HG02870 (cell line): ENCODE measurements at regions not wholly inside any gene's neighbourhood (a gene's known extent, or its start where the extent isn't known, plus 50 kb on each side); places are given as distances from the start of the nearest gene placed in this dataset.

ENCODE experiments used
- ATAC-seq: cut with Tn5 transposase; IDR thresholded peaks from one replicate; pipeline ENCODE4 v1.9.1; 2021; ENCODE audit warnings: mild to moderate bottlenecking, moderate library complexity; ENCODE audit not compliant: unreplicated experiment

GRCh38 chr14:55929136-55929535 is 189.1 kb upstream of the PELI2 start:
- ATAC-seq: no peak

- no peak for ATAC-seq
Measured at GRCh38 chr14:55930016-55930784, 188.0 kb upstream of the PELI2 start.

GRCh38 chr14:55936691-55937090 is 181.5 kb upstream of the PELI2 start:
- no peak for ATAC-seq

- ATAC-seq: no peak
Measured at GRCh38 chr14:55938249-55938791, 179.9 kb upstream of the PELI2 start.

- ATAC-seq: no peak
Measured at GRCh38 chr14:55942076-55942654, 176.0 kb upstream of the PELI2 start.

GRCh38 chr14:55942826-55943225 is 175.4 kb upstream of the PELI2 start:
- no peak for ATAC-seq

- no peak for ATAC-seq
Measured at GRCh38 chr14:55944757-55945156, 173.5 kb upstream of the PELI2 start.

- ATAC-seq: no peak
Measured at GRCh38 chr14:55946231-55946630, 172.0 kb upstream of the PELI2 start.

GRCh38 chr14:55948399-55948798 is 169.8 kb upstream of the PELI2 start:
- no peak for ATAC-seq

- ATAC-seq: no peak
Measured at GRCh38 chr14:55949708-55950107, 168.5 kb upstream of the PELI2 start.

GRCh38 chr14:55950135-55950534 is 168.1 kb upstream of the PELI2 start:
- ATAC-seq: no peak

GRCh38 chr14:55951341-55952206 is 166.6 kb upstream of the PELI2 start:
- ATAC-seq: no peak

- no peak for ATAC-seq
Measured at GRCh38 chr14:55954108-55954507, 164.1 kb upstream of the PELI2 start.

- ATAC-seq: no peak
Measured at GRCh38 chr14:55955175-55955574, 163.0 kb upstream of the PELI2 start.

GRCh38 chr14:55957950-55958349 is 160.3 kb upstream of the PELI2 start:
- ATAC-seq: no peak

- ATAC-seq: no peak
Measured at GRCh38 chr14:55963295-55963694, 154.9 kb upstream of the PELI2 start.

- ATAC-seq: peak; percentile 59
Measured at GRCh38 chr14:55964091-55964490, 154.1 kb upstream of the PELI2 start.

GRCh38 chr14:55964821-55965220 is 153.4 kb upstream of the PELI2 start:
- no peak for ATAC-seq

- ATAC-seq: no peak
Measured at GRCh38 chr14:55965851-55966250, 152.4 kb upstream of the PELI2 start.

GRCh38 chr14:55968741-55969140 is 149.5 kb upstream of the PELI2 start:
- ATAC-seq: no peak

- ATAC-seq: no peak
Measured at GRCh38 chr14:55973285-55973800, 144.9 kb upstream of the PELI2 start.
